Keratinocyte (primary cell): ENCODE measurements at regions not wholly inside any gene's neighbourhood (a gene's known extent, or its start where the extent isn't known, plus 50 kb on each side); places are given as distances from the start of the nearest gene placed in this dataset.

Source experiments
- DNase-seq: peaks from one replicate; pipeline ENCODE4 v3.0.0-alpha.2; 2011; ENCODE audit warnings: low read depth, missing footprints, low spot score
- FAIRE-seq: peaks from 2 replicates; lab custom pipeline; 2011; peaks lifted over from hg19 to GRCh38; lab: Jason Lieb, UNC
- H2AFZ ChIP-seq: 2 replicates; pipeline ENCODE4 v1.6.0; 2012; ENCODE audit warnings: low read length, control low read depth, inconsistent platforms; ENCODE audit not compliant: control insufficient read depth
- H3K27ac ChIP-seq: 2 replicates; pipeline ENCODE4 v1.5.1; 2011; ENCODE audit warnings: low read length; ENCODE audit not compliant: control insufficient read depth, insufficient read depth
- H3K27me3 ChIP-seq: 3 replicates; pipeline ENCODE4 v1.6.0; 2011; ENCODE audit warnings: low read length; ENCODE audit not compliant: control insufficient read depth, insufficient read depth; ENCODE audit errors: extremely low read depth
- H3K36me3 ChIP-seq, 2 experiments: 2 replicates in 1 of 2; 3 replicates in 1 of 2; pipeline ENCODE4 v1.5.1; 2011; ENCODE audit warnings: low read length in 2 of 2, mild to moderate bottlenecking in 1 of 2; ENCODE audit not compliant: control insufficient read depth in 2 of 2, insufficient read depth in 2 of 2; ENCODE audit errors: extremely low read depth in 1 of 2
- H3K4me1 ChIP-seq: 3 replicates; pipeline ENCODE4 v1.5.1; 2011; ENCODE audit warnings: low read length; ENCODE audit not compliant: control insufficient read depth, insufficient read depth; ENCODE audit errors: extremely low read depth
- H3K4me2 ChIP-seq: 3 replicates; pipeline ENCODE4 v1.6.0; 2011; ENCODE audit warnings: low read depth, low read length; ENCODE audit not compliant: control insufficient read depth, insufficient read depth; ENCODE audit errors: extremely low read depth
- H3K4me3 ChIP-seq, 3 experiments: fragments of 200-600 bp in 1 of 3; sonication (generic) in 1 of 3; 2 replicates in 2 of 3; 3 replicates in 1 of 3; pipeline ENCODE4 v1.5.1; 2011 to 2016; ENCODE audit warnings: low read length in 3 of 3, mild to moderate bottlenecking in 3 of 3, control low read depth in 2 of 3, inconsistent platforms in 1 of 3, low read depth in 1 of 3, mixed read lengths in 1 of 3, mixed run types in 1 of 3, moderate library complexity in 1 of 3; ENCODE audit not compliant: control insufficient read depth in 2 of 3, insufficient read depth in 2 of 3; ENCODE audit errors: extremely low read depth in 1 of 3
- H3K79me2 ChIP-seq: 2 replicates; pipeline ENCODE4 v1.6.0; 2012; ENCODE audit warnings: low read length; ENCODE audit not compliant: control insufficient read depth, insufficient read depth
- H3K9ac ChIP-seq: 3 replicates; pipeline ENCODE4 v1.6.0; 2011; ENCODE audit warnings: low read length; ENCODE audit not compliant: control insufficient read depth, insufficient read depth; ENCODE audit errors: extremely low read depth
- H3K9me1 ChIP-seq: 3 replicates; pipeline ENCODE4 v1.6.0; 2011; ENCODE audit warnings: low read length; ENCODE audit not compliant: control insufficient read depth, insufficient read depth; ENCODE audit errors: extremely low read depth
- H3K9me3 ChIP-seq: 2 replicates; pipeline ENCODE4 v1.5.1; 2012; ENCODE audit warnings: low read depth, low read length; ENCODE audit not compliant: control insufficient read depth
- H4K20me1 ChIP-seq: 3 replicates; pipeline ENCODE4 v1.6.0; 2011; ENCODE audit warnings: low read length; ENCODE audit not compliant: control insufficient read depth, insufficient read depth; ENCODE audit errors: extremely low read depth
- CTCF ChIP-seq, 3 experiments: IDR thresholded peaks in 1 of 3; conservative IDR thresholded peaks in 1 of 3; optimal IDR thresholded peaks in 1 of 3; 2 replicates in 2 of 3; 3 replicates in 1 of 3; pipeline versions ENCODE3 to v1.5.1; 2011; ENCODE audit warnings: low read length in 3 of 3, mild to moderate bottlenecking in 3 of 3, moderate library complexity in 2 of 3, control low read depth in 1 of 3, inconsistent platforms in 1 of 3; ENCODE audit not compliant: insufficient read depth in 2 of 3; ENCODE audit errors: extremely low read depth in 1 of 3
- EZH2 ChIP-seq: IDR thresholded peaks from one replicate; pipeline ENCODE4 v1.6.1; 2012; ENCODE audit warnings: inconsistent platforms, mild to moderate bottlenecking, low read length, moderate library complexity
- dilution Hi-C: fragments of 300-500 bp; cut with MboI; formaldehyde crosslinking; loops from one replicate; pipeline ENCODE4 v1.7.0; 2020; ENCODE audit warnings: low sequenced_read_pairs; ENCODE audit not compliant: extremely low pct_ligation_motif_present

- Histone ChIP-seq H3K4me1 (peaks cover 4% of the 10 kb centered on the region), H3K9ac (no peak overlapping the region), H3K9me1 (no peaks in the 10 kb centered on the region), H3K4me3 (no peak overlapping the region), H4K20me1 (no peaks in the 10 kb centered on the region), H2AFZ (no peak overlapping the region), H3K9me3 (no peaks in the 10 kb centered on the region), H3K27me3 (peaks cover 53% of the 10 kb centered on the region), H3K36me3 (no peaks in the 10 kb centered on the region), H3K79me2 (no peaks in the 10 kb centered on the region), H3K4me2 (no peak overlapping the region), H3K27ac (no peak overlapping the region)
- no peak for TF ChIP-seq CTCF (optimal IDR thresholded peaks at IDR 0.05 in 1 of 3, IDR thresholded peaks at IDR 0.05 in 1 of 3, conservative IDR thresholded peaks at IDR 0.05 in 1 of 3; ENCODE audit: extremely low read depth in 1 of 3, insufficient read depth in 2 of 3, low read length in 3 of 3)
- TF ChIP-seq EZH2: no peak
- no peak for DNase-seq
- dilution Hi-C loops: no loop called here
- FAIRE-seq: no peak
Observed at GRCh38 chr1:22258698-22259097, 115.8 kb upstream of the WNT4 start.

GRCh38 chr1:22259551-22260282 lies 116.8 kb upstream of the WNT4 start:
- Histone ChIP-seq H3K36me3 (no peaks in the 10 kb centered on the region), H3K4me2 (no peak overlapping the region), H3K79me2 (no peaks in the 10 kb centered on the region), H2AFZ (no peak overlapping the region), H3K4me3 (no peak overlapping the region), H3K9me3 (no peaks in the 10 kb centered on the region), H3K9ac (no peak overlapping the region), H3K27ac (no peak overlapping the region), H4K20me1 (no peaks in the 10 kb centered on the region), H3K4me1 (no peaks in the 10 kb centered on the region), H3K9me1 (no peaks in the 10 kb centered on the region), H3K27me3 (peaks cover 47% of the 10 kb centered on the region)
- DNase-seq (no peak), FAIRE-seq (no peak)
- dilution Hi-C loops: no loop called here
- TF ChIP-seq EZH2: no peak
- no peak for TF ChIP-seq CTCF (optimal IDR thresholded peaks at IDR 0.05 in 1 of 3, IDR thresholded peaks at IDR 0.05 in 1 of 3, conservative IDR thresholded peaks at IDR 0.05 in 1 of 3; ENCODE audit: extremely low read depth in 1 of 3, insufficient read depth in 2 of 3, low read length in 3 of 3)
